HG03354 (cell line): ENCODE measurements at regions not wholly inside any gene's neighbourhood (a gene's known extent, or its start where the extent isn't known, plus 50 kb on each side); places are given as distances from the start of the nearest gene placed in this dataset.
A peak's percentile ranks its signal among the peaks of the same experiment; 100 is the strongest.

Source experiments
- ATAC-seq: cut with Tn5 transposase; IDR thresholded peaks from one replicate; pipeline ENCODE4 v1.9.1; 2021; ENCODE audit warnings: mild to moderate bottlenecking; ENCODE audit not compliant: unreplicated experiment, poor library complexity, severe bottlenecking

GRCh38 chr15:70212286-70212962, 114.7 kb upstream of the TLE3 start:
- ATAC-seq, result no peak

GRCh38 chr15:70210528-70210927, 112.8 kb upstream of the TLE3 start:
- ATAC-seq, result no peak

GRCh38 chr15:70210076-70210475, 112.4 kb upstream of the TLE3 start:
- no peak for ATAC-seq

- ATAC-seq, result no peak
These were observed 111.8 kb upstream of the TLE3 start for GRCh38 chr15:70209499-70209898.

GRCh38 chr15:70208332-70208731, 110.6 kb upstream of the TLE3 start:
- no peak for ATAC-seq

- no peak for ATAC-seq
These were observed 109.0 kb upstream of the TLE3 start for GRCh38 chr15:70206668-70207067.

GRCh38 chr15:70204652-70205051, 106.9 kb upstream of the TLE3 start:
- ATAC-seq, result no peak

- ATAC-seq, result no peak
These were observed 106.4 kb upstream of the TLE3 start for GRCh38 chr15:70203981-70204560.

GRCh38 chr15:70202756-70203155, 105.0 kb upstream of the TLE3 start:
- no peak for ATAC-seq

GRCh38 chr15:70201425-70201775, 103.7 kb upstream of the TLE3 start:
- ATAC-seq, result no peak

GRCh38 chr15:70200511-70201424, 103.1 kb upstream of the TLE3 start:
- ATAC-seq, result no peak

- ATAC-seq, result no peak
These were observed 102.1 kb upstream of the TLE3 start for GRCh38 chr15:70199540-70200410.

- no peak for ATAC-seq
These were observed 101.4 kb upstream of the TLE3 start for GRCh38 chr15:70199124-70199482.

GRCh38 chr15:70198441-70199123, 100.9 kb upstream of the TLE3 start:
- ATAC-seq, result no peak

GRCh38 chr15:70197945-70198361, 100.2 kb upstream of the TLE3 start:
- ATAC-seq, result no peak

GRCh38 chr15:70197318-70197944, 99.7 kb upstream of the TLE3 start:
- no peak for ATAC-seq

- peak; percentile 95 for ATAC-seq
These were observed 98.9 kb upstream of the TLE3 start for GRCh38 chr15:70196372-70197316.
